Tongue (tissue), 1 donor: ENCODE measurements at regions not wholly inside any gene's neighbourhood (a gene's known extent, or its start where the extent isn't known, plus 50 kb on each side); places are given as distances from the start of the nearest gene placed in this dataset.
"Not testable (repeated sequence)": the region's sequence is repeated elsewhere in the genome, so short reads cannot be mapped to it uniquely, and the experiment has no call there.

Experiments used
- DNase-seq: peaks from one replicate; pipeline ENCODE4 v3.0.0-alpha.2; 2015

GRCh38 chr1:207243442-207244408, 77.8 kb upstream of the CD55 start:
- DNase-seq = no peak

- DNase-seq = no peak
Observed at GRCh38 chr1:207244409-207244801, 77.1 kb upstream of the CD55 start.

GRCh38 chr1:207245124-207245523, 76.4 kb upstream of the CD55 start:
- no peak for DNase-seq

- DNase-seq = no peak
Observed at GRCh38 chr1:207248544-207249198, 72.8 kb upstream of the CD55 start.

GRCh38 chr1:207250431-207250830, 71.0 kb upstream of the CD55 start:
- no peak for DNase-seq

- DNase-seq = no peak
Observed at GRCh38 chr1:207251066-207251465, 70.4 kb upstream of the CD55 start.

GRCh38 chr1:207256869-207257268, 64.6 kb upstream of the CD55 start:
- DNase-seq = no peak

- DNase-seq = no peak
Observed at GRCh38 chr1:207259391-207259790, 62.1 kb upstream of the CD55 start.

- DNase-seq = no peak
Observed at GRCh38 chr1:207261971-207262370, 59.5 kb upstream of the CD55 start.

GRCh38 chr1:207262891-207263290, 58.6 kb upstream of the CD55 start:
- not testable (repeated sequence) for DNase-seq

GRCh38 chr1:207264663-207265252, 56.7 kb upstream of the CD55 start:
- no peak for DNase-seq

GRCh38 chr1:207268337-207268736, 53.1 kb upstream of the CD55 start:
- DNase-seq = no peak

GRCh38 chr1:207268753-207269511, 52.5 kb upstream of the CD55 start:
- DNase-seq = no peak
